Adrenal gland (tissue), 5 donors: ENCODE measurements at regions not wholly inside any gene's neighbourhood (a gene's known extent, or its start where the extent isn't known, plus 50 kb on each side); places are given as distances from the start of the nearest gene placed in this dataset.

Experiments used
- POLR2A ChIP-seq, 2 donors: fragments of 450-650 bp; IDR thresholded peaks; one replicate each; pipeline ENCODE4 v1.6.1; 2017; ENCODE audit warnings: antibody characterized with exemption in 2 of 2, mild to moderate bottlenecking in 2 of 2, moderate library complexity in 1 of 2
- TF ChIP-seq, protein P1 (sequence below), 6 experiments: fragments of 450-650 bp in 4 of 6; fragments of 200-600 bp in 2 of 6; sonication (generic) in 1 of 6; IDR thresholded peaks; 1 replicate in 5 of 6; 2 replicates in 1 of 6; pipeline versions ENCODE4 v1.5.1 to v1.8.0; 2016 to 2021; ENCODE audit warnings: antibody characterized with exemption in 6 of 6, mild to moderate bottlenecking in 2 of 6, moderate library complexity in 1 of 6
- donor health status: DM: no; HTN: no; CAD: no.

DNA sequence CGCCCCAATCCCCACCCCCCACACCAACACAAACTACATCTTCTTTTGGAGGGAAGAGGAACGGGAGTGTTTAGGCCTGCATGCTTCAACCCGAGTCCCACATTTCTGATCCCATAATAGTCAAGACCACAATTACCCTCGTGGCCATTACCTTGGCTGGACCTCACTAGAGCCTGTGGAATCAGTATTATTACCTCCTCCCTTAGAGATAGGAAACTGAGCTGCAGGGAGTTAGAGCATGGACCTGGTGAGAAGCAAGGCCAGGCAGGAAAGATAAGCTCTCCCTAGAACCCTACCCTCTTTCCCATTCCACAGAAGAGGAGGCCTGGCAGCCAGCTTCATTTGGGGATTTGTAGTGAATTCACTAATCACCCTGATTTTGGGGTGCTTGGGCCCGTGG lies 74.1 kb downstream of the NCR2 start:
- no peak for TF ChIP-seq POLR2A (IDR thresholded peaks at IDR 0.05)
- TF ChIP-seq, protein P1, sequence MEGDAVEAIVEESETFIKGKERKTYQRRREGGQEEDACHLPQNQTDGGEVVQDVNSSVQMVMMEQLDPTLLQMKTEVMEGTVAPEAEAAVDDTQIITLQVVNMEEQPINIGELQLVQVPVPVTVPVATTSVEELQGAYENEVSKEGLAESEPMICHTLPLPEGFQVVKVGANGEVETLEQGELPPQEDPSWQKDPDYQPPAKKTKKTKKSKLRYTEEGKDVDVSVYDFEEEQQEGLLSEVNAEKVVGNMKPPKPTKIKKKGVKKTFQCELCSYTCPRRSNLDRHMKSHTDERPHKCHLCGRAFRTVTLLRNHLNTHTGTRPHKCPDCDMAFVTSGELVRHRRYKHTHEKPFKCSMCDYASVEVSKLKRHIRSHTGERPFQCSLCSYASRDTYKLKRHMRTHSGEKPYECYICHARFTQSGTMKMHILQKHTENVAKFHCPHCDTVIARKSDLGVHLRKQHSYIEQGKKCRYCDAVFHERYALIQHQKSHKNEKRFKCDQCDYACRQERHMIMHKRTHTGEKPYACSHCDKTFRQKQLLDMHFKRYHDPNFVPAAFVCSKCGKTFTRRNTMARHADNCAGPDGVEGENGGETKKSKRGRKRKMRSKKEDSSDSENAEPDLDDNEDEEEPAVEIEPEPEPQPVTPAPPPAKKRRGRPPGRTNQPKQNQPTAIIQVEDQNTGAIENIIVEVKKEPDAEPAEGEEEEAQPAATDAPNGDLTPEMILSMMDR (IDR thresholded peaks at IDR 0.05), result no peak
